ENCODE measurements at regions not wholly inside any gene's neighbourhood (a gene's known extent, or its start where the extent isn't known, plus 50 kb on each side); places are given as distances from the start of the nearest gene placed in this dataset.

DNA sequence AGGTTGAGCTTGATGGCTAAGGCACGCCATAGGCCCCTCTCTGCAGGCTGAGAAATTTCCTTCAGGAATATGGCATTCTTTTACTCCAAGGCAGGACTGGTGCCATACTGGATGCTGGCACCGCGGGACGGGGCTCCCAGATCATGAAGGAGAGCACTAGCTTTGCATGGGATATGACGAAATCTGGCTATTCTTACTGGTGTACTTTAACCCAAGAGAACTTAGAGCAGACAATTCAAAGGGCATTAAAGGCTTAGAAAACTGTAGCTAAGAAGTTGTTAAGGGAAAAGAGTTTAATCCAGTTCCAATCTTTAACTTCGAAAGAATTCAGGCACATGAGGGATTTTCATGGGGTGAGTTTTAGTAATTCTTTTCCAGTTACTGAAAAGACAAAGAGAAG, 204.4 kb upstream of the ESRRG start:
- no peak overlapping the region for H3K27ac ChIP-seq (ENCODE audit: low read depth, low read length)
- WGBS, result 92% methylated on average over 6 of the region's 6 CpGs
- H3K27me3 ChIP-seq (ENCODE audit: insufficient read depth, low read length), result no peaks in the 10 kb centered on the region
- H3K9me3 ChIP-seq (ENCODE audit: insufficient read depth, low read depth, low read length), result no peaks in the 10 kb centered on the region
- no peaks in the 10 kb centered on the region for H3K36me3 ChIP-seq (ENCODE audit: insufficient read depth, low read length)
- no peak overlapping the region for H3K9ac ChIP-seq (ENCODE audit: low read depth, low read length)
- no peak overlapping the region for H3K4me3 ChIP-seq (ENCODE audit: low read length)
- H3K4me1 ChIP-seq (ENCODE audit: insufficient read depth, low read length), result peaks cover 23% of the 10 kb centered on the region

DNA sequence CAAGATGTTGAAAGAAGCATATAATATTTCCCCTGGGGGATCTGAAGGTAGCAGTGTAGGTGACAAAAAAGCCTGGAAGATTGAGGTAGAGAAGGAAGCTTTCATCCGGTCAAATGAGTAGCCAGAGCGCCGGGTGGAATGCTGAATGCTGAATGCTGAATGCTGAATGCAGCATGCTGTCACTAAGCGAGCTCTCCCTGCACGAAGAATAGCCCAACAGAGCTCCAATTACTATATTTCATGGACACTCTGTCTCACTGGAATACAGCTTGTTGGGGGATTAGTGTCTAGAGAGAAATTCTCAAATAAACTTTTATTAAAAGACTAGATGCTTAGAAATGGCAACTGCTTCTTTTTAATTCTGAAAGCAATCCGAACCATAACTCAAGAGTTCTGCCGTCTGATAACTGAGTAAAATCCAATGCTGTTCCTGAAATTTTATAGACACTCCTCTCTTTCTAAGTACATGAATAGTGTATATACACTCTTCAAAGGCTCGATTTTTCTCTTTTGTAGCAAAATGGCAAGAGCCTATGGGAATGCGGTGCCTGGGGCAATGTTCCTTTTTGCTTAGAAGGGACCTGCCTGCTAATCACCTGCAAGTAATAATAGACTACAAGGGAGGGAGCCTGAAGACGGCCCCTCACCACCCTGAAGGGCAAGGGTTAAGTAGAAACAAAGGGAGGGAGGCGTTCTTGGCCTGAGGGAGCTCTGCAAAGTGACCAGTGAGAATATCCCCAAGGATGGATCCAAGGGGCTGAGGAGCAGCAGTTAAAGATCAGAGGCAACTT, 203.7 kb upstream of the ESRRG start:
- H3K4me1 ChIP-seq (ENCODE audit: insufficient read depth, low read length), result peaks cover 23% of the 10 kb centered on the region
- H3K36me3 ChIP-seq (ENCODE audit: insufficient read depth, low read length), result no peaks in the 10 kb centered on the region
- 55% methylated on average over 10 of the region's 11 CpGs for WGBS
- H3K27me3 ChIP-seq (ENCODE audit: insufficient read depth, low read length), result no peaks in the 10 kb centered on the region
- no peak overlapping the region for H3K4me3 ChIP-seq (ENCODE audit: low read length)
- no peak overlapping the region for H3K9ac ChIP-seq (ENCODE audit: low read depth, low read length)
- H3K9me3 ChIP-seq (ENCODE audit: insufficient read depth, low read depth, low read length), result no peaks in the 10 kb centered on the region
- H3K27ac ChIP-seq (ENCODE audit: low read depth, low read length), result no peak overlapping the region

DNA sequence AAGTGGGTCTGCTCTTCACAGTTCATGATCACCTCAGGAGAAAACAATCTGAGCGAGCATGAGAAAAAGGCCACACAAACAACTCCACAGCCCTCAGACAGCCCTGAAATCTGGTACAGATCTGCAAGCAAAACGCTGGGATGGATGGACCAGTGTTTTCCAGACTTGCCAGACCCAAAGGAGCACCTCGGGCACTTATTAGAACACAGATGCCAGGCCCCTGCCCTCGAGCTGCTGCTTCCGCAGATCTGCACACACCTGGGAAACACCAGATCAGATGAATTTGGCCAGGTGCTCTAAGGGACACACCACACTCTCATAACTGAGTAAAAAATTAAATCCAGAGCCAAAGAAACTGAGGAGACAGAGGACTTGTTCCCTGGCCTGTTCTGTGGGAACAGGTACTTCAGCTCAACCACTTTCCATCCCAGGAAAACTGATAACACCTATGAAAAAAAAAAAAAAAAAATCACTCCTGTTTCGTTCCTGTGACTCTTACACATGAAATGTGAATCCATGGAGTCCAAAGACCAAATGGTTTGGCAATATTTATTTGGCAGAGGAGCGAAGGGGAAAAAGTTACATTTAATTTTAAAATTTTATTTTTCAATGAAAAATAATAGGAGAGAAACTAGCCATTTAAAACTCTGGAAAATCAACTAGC, 202.9 kb upstream of the ESRRG start:
- Histone ChIP-seq H3K27ac (ENCODE audit: low read depth, low read length) (no peak overlapping the region), H3K36me3 (ENCODE audit: insufficient read depth, low read length) (no peaks in the 10 kb centered on the region), H3K27me3 (ENCODE audit: insufficient read depth, low read length) (no peaks in the 10 kb centered on the region), H3K4me3 (ENCODE audit: low read length) (no peak overlapping the region), H3K4me1 (ENCODE audit: insufficient read depth, low read length) (peaks cover 23% of the 10 kb centered on the region), H3K9ac (ENCODE audit: low read depth, low read length) (no peak overlapping the region), H3K9me3 (ENCODE audit: insufficient read depth, low read depth, low read length) (no peaks in the 10 kb centered on the region)
- 89% methylated on average over 5 of the region's 7 CpGs for WGBS

GRCh38 chr1:216924732-216925131, 201.5 kb upstream of the ESRRG start:
- 80% methylated on average over 1 of the region's 4 CpGs for WGBS
- Histone ChIP-seq H3K27ac (ENCODE audit: low read depth, low read length) (no peak overlapping the region), H3K9ac (ENCODE audit: low read depth, low read length) (no peak overlapping the region)

GRCh38 chr1:216923601-216924000, 200.4 kb upstream of the ESRRG start:
- WGBS, result 94% methylated on average over 5 of the region's 5 CpGs
- Histone ChIP-seq H3K4me1 (ENCODE audit: insufficient read depth, low read length) (peaks cover 16% of the 10 kb centered on the region), H3K9ac (ENCODE audit: low read depth, low read length) (no peak overlapping the region), H3K27me3 (ENCODE audit: insufficient read depth, low read length) (no peaks in the 10 kb centered on the region), H3K4me3 (ENCODE audit: low read length) (no peak overlapping the region), H3K9me3 (ENCODE audit: insufficient read depth, low read depth, low read length) (no peaks in the 10 kb centered on the region), H3K36me3 (ENCODE audit: insufficient read depth, low read length) (no peaks in the 10 kb centered on the region), H3K27ac (ENCODE audit: low read depth, low read length) (no peak overlapping the region)

More at GRCh38 chr1:216924732-216925131, 201.5 kb upstream of the ESRRG start:
- Histone ChIP-seq H3K9me3 (ENCODE audit: insufficient read depth, low read depth, low read length) (no peaks in the 10 kb centered on the region), H3K4me1 (ENCODE audit: insufficient read depth, low read length) (peaks cover 21% of the 10 kb centered on the region), H3K4me3 (ENCODE audit: low read length) (no peak overlapping the region), H3K36me3 (ENCODE audit: insufficient read depth, low read length) (no peaks in the 10 kb centered on the region), H3K27me3 (ENCODE audit: insufficient read depth, low read length) (no peaks in the 10 kb centered on the region)

GRCh38 chr1:216922406-216922805, 199.2 kb upstream of the ESRRG start:
- Histone ChIP-seq H3K4me1 (ENCODE audit: insufficient read depth, low read length) (peaks cover 14% of the 10 kb centered on the region), H3K36me3 (ENCODE audit: insufficient read depth, low read length) (no peaks in the 10 kb centered on the region), H3K9me3 (ENCODE audit: insufficient read depth, low read depth, low read length) (no peaks in the 10 kb centered on the region), H3K9ac (ENCODE audit: low read depth, low read length) (no peak overlapping the region), H3K27me3 (ENCODE audit: insufficient read depth, low read length) (no peaks in the 10 kb centered on the region), H3K4me3 (ENCODE audit: low read length) (no peak overlapping the region), H3K27ac (ENCODE audit: low read depth, low read length) (no peak overlapping the region)
- WGBS, result 85% methylated on average over 2 of the region's 2 CpGs

GRCh38 chr1:216921866-216922265, 198.6 kb upstream of the ESRRG start:
- Histone ChIP-seq H3K9me3 (ENCODE audit: insufficient read depth, low read depth, low read length) (no peaks in the 10 kb centered on the region), H3K4me1 (ENCODE audit: insufficient read depth, low read length) (peaks cover 8% of the 10 kb centered on the region; the same call in 1 of the 2 replicates), H3K4me3 (ENCODE audit: low read length) (no peak overlapping the region), H3K27me3 (ENCODE audit: insufficient read depth, low read length) (no peaks in the 10 kb centered on the region), H3K27ac (ENCODE audit: low read depth, low read length) (no peak overlapping the region), H3K36me3 (ENCODE audit: insufficient read depth, low read length) (no peaks in the 10 kb centered on the region), H3K9ac (ENCODE audit: low read depth, low read length) (no peak overlapping the region)
- 97% methylated on average over 2 of the region's 3 CpGs for WGBS

DNA sequence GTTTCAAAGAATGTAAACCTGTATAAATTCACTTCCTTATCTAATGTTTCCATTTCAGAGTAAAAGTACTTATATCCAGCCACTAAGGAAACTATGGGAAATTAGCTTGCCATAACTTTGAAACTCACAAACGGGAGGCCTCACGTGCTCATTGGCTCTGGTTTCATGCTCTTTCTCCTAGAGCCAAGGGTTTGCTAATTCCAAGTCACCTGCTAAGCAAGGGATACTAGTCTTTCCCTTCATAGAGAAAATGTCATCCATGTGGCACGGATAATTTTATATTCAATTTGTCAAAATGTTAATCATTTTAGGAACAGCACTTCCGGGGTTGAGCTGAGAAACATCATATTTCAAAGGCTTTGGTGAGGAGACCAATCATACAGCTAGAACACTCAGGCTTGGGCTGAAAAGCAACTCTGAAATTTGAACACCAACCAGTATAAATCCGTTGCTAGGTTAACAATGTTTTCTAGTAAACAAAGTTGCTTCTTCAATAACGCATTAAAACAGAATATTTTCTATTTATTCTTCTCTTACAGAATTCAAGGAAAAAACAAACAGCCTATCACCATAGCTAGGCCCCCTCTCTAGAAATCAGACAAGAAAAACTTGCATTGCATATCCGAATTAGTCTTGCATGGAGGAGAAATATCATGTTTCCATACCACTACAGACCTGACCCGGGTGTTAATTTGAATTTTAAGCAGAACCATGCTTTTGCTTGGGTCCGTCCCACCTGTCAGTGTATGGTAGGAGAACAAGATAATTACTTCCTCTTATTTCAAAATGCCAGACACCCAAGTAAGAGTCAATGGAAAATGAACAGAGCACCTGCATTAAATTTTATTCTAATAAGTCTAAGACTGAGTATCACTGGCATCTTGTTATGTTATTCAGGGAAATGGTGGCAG, 196.1 kb upstream of the ESRRG start:
- Histone ChIP-seq H3K27ac (ENCODE audit: low read depth, low read length) (no peak overlapping the region), H3K9ac (ENCODE audit: low read depth, low read length) (no peak overlapping the region), H3K36me3 (ENCODE audit: insufficient read depth, low read length) (no peaks in the 10 kb centered on the region), H3K9me3 (ENCODE audit: insufficient read depth, low read depth, low read length) (no peaks in the 10 kb centered on the region), H3K27me3 (ENCODE audit: insufficient read depth, low read length) (no peaks in the 10 kb centered on the region), H3K4me1 (ENCODE audit: insufficient read depth, low read length) (no peaks in the 10 kb centered on the region), H3K4me3 (ENCODE audit: low read length) (no peak overlapping the region)
- 93% methylated on average over 8 of the region's 9 CpGs for WGBS

DNA sequence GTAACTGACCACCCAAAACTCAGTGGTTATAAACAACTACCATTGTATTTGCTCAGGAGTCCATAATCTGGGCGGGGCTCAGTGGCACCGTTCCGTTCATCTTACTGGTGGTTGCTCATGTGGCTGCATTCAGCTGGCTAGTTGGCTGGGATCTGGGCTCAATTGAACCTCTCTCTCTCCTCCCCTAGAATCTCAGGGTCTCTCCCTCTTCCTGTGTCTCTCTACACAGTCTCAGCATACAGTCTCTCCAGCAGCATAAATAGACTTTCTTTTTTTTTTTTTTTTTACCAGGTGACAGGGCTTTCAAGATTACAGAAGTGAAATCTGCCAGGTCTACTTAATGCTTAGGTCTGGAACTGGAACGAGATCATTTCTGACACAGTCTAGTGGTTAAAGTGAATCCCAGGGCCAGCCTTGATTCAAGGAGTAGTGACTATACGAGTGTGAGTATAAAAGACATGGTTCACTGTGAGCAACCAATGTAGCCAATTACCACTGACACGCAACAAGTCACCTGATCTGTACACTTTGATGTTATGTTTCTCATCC, 193.7 kb upstream of the ESRRG start:
- Histone ChIP-seq H3K4me1 (ENCODE audit: insufficient read depth, low read length) (no peaks in the 10 kb centered on the region), H3K27me3 (ENCODE audit: insufficient read depth, low read length) (no peaks in the 10 kb centered on the region), H3K27ac (ENCODE audit: low read depth, low read length) (no peak overlapping the region), H3K4me3 (ENCODE audit: low read length) (no peak overlapping the region), H3K36me3 (ENCODE audit: insufficient read depth, low read length) (no peaks in the 10 kb centered on the region), H3K9me3 (ENCODE audit: insufficient read depth, low read depth, low read length) (no peaks in the 10 kb centered on the region), H3K9ac (ENCODE audit: low read depth, low read length) (no peak overlapping the region)
- 97% methylated on average over 6 of the region's 6 CpGs for WGBS

GRCh38 chr1:216914974-216915373, 191.7 kb upstream of the ESRRG start:
- 93% methylated on average over 2 of the region's 2 CpGs for WGBS
- Histone ChIP-seq H3K9ac (ENCODE audit: low read depth, low read length) (no peak overlapping the region), H3K36me3 (ENCODE audit: insufficient read depth, low read length) (no peaks in the 10 kb centered on the region), H3K27ac (ENCODE audit: low read depth, low read length) (no peak overlapping the region), H3K27me3 (ENCODE audit: insufficient read depth, low read length) (no peaks in the 10 kb centered on the region), H3K4me1 (ENCODE audit: insufficient read depth, low read length) (no peaks in the 10 kb centered on the region), H3K4me3 (ENCODE audit: low read length) (no peak overlapping the region), H3K9me3 (ENCODE audit: insufficient read depth, low read depth, low read length) (no peaks in the 10 kb centered on the region)

GRCh38 chr1:216913976-216914375, 190.7 kb upstream of the ESRRG start:
- Histone ChIP-seq H3K36me3 (ENCODE audit: insufficient read depth, low read length) (no peaks in the 10 kb centered on the region), H3K9me3 (ENCODE audit: insufficient read depth, low read depth, low read length) (no peaks in the 10 kb centered on the region), H3K4me1 (ENCODE audit: insufficient read depth, low read length) (no peaks in the 10 kb centered on the region), H3K9ac (ENCODE audit: low read depth, low read length) (no peak overlapping the region), H3K4me3 (ENCODE audit: low read length) (no peak overlapping the region), H3K27me3 (ENCODE audit: insufficient read depth, low read length) (no peaks in the 10 kb centered on the region), H3K27ac (ENCODE audit: low read depth, low read length) (no peak overlapping the region)
- 93% methylated on average over 3 of the region's 4 CpGs for WGBS
